OCI-LY7 (cell line): ENCODE measurements at regions not wholly inside any gene's neighbourhood (a gene's known extent, or its start where the extent isn't known, plus 50 kb on each side); places are given as distances from the start of the nearest gene placed in this dataset.

ENCODE experiments used
- BruUV-seq: library from RNA; stranded (reverse); fragments of 400-500 nt; replicated peaks from 2 replicates; lab custom pipeline; 2021; lab: Mats Ljungman, UMichigan
- CTCF ChIA-PET: fragments of 300-600 bp; sonication (Branson Sonifier 250); formaldehyde crosslinking; loops from one replicate; lab custom pipeline; 2022; ENCODE audit warnings: antibody characterized with exemption; ENCODE audit not compliant: unreplicated experiment; lab: Charles Lee
- POLR2A ChIA-PET: fragments of 300-600 bp; sonication (Branson Sonifier 250); formaldehyde crosslinking; loops from one replicate; lab custom pipeline; 2022; ENCODE audit warnings: antibody characterized with exemption; lab: Charles Lee
- DNase-seq: peaks from one replicate; pipeline ENCODE4 v3.0.0-alpha.2; 2015; ENCODE audit warnings: low spot score
- H2AFZ ChIP-seq: fragments of 200-600 bp; sonication (generic), shearing (Covaris generic); 2 replicates; pipeline ENCODE4 v1.6.1; 2014; ENCODE audit warnings: mild to moderate bottlenecking, antibody characterized with exemption, low read length, moderate library complexity
- H3K27ac ChIP-seq: fragments of 200-600 bp; sonication (generic); 2 replicates; pipeline ENCODE4 v1.5.1; 2014; ENCODE audit warnings: mixed run types, low read depth, mild to moderate bottlenecking, moderate library complexity, low read length, inconsistent platforms; ENCODE audit not compliant: poor library complexity, severe bottlenecking
- H3K36me3 ChIP-seq: fragments of 200-600 bp; sonication (generic); 2 replicates; pipeline ENCODE4 v1.6.1; 2014; ENCODE audit warnings: mild to moderate bottlenecking, antibody characterized with exemption, low read length, moderate library complexity, mixed read lengths; ENCODE audit not compliant: insufficient read depth
- H3K4me1 ChIP-seq: fragments of 200-600 bp; sonication (generic); 2 replicates; pipeline ENCODE4 v1.5.1; 2014; ENCODE audit warnings: mild to moderate bottlenecking, low read length; ENCODE audit not compliant: insufficient read depth, poor library complexity, severe bottlenecking
- H3K4me2 ChIP-seq: fragments of 200-600 bp; sonication (generic); 2 replicates; pipeline ENCODE4 v1.6.1; 2014; ENCODE audit warnings: mild to moderate bottlenecking, low read length
- H3K4me3 ChIP-seq: fragments of 200-600 bp; sonication (generic); 2 replicates; pipeline ENCODE4 v1.5.1; 2014; ENCODE audit warnings: mild to moderate bottlenecking, low read depth, low read length; ENCODE audit not compliant: poor library complexity, severe bottlenecking
- H3K79me2 ChIP-seq: fragments of 200-600 bp; sonication (generic); 2 replicates; pipeline ENCODE4 v1.6.1; 2016; ENCODE audit warnings: low read depth, mild to moderate bottlenecking, low read length, moderate library complexity, mixed read lengths; ENCODE audit not compliant: insufficient read depth
- H3K9me2 ChIP-seq: fragments of 200-600 bp; sonication (generic); 2 replicates; pipeline ENCODE4 v1.6.1; 2016; ENCODE audit warnings: mild to moderate bottlenecking, low read length, mixed read lengths; ENCODE audit not compliant: insufficient read depth
- H3K9me3 ChIP-seq: fragments of 200-600 bp; sonication (generic); 2 replicates; pipeline ENCODE4 v1.6.1; 2014; ENCODE audit warnings: mild to moderate bottlenecking, mixed run types, low read length, mixed read lengths
- H4K20me1 ChIP-seq: fragments of 200-600 bp; sonication (generic); 2 replicates; pipeline ENCODE4 v1.6.1; 2014; ENCODE audit warnings: mild to moderate bottlenecking, antibody characterized with exemption, low read length, moderate library complexity, mixed read lengths; ENCODE audit not compliant: insufficient read depth
- EZH2phosphoT487 ChIP-seq: fragments of 200-600 bp; sonication (generic); IDR thresholded peaks from 2 replicates; pipeline ENCODE4 v1.6.1; 2018; ENCODE audit warnings: low read depth, borderline replicate concordance, mild to moderate bottlenecking, mixed run types, antibody characterized with exemption, low read length, moderate library complexity, mixed read lengths
- intact Hi-C: fragments of 100-400 bp; cut with micrococcal nuclease; formaldehyde crosslinking; loops from one replicate; pipeline ENCODE4 v1.10.0; 2022; ENCODE audit not compliant: unreplicated experiment
- TF ChIP-seq, protein P1 (sequence below): fragments of 200-600 bp; sonication (generic); conservative IDR thresholded peaks from 2 replicates; pipeline ENCODE4 v1.5.1; 2014; ENCODE audit warnings: mild to moderate bottlenecking, antibody characterized with exemption, low read length, moderate library complexity, mixed read lengths

DNA sequence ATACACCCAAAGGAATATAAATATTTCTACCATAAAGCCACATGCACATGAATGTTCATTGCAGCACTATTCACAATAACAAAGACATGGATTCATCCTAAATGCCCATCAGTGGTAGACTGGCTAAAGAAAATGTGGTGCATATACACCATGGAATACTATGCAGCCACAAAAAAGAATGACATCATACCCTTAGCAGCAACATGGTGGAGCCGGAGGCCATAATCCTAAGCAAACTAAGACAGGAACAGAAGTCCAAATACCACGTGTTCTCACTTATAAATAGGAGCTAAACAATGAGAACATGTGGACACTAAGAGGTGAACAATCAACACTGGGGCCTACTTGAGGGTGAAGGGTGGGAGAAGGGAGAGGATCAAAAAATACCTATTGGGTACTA is 198.5 kb downstream of the BMP4 start:
- H2AFZ ChIP-seq: no peak overlapping the region
- H3K9me3 ChIP-seq: no peaks in the 10 kb centered on the region
- H3K36me3 ChIP-seq: no peaks in the 10 kb centered on the region
- no peaks in the 10 kb centered on the region for H3K9me2 ChIP-seq
- H3K4me1 ChIP-seq: no peaks in the 10 kb centered on the region
- TF ChIP-seq, protein P1, sequence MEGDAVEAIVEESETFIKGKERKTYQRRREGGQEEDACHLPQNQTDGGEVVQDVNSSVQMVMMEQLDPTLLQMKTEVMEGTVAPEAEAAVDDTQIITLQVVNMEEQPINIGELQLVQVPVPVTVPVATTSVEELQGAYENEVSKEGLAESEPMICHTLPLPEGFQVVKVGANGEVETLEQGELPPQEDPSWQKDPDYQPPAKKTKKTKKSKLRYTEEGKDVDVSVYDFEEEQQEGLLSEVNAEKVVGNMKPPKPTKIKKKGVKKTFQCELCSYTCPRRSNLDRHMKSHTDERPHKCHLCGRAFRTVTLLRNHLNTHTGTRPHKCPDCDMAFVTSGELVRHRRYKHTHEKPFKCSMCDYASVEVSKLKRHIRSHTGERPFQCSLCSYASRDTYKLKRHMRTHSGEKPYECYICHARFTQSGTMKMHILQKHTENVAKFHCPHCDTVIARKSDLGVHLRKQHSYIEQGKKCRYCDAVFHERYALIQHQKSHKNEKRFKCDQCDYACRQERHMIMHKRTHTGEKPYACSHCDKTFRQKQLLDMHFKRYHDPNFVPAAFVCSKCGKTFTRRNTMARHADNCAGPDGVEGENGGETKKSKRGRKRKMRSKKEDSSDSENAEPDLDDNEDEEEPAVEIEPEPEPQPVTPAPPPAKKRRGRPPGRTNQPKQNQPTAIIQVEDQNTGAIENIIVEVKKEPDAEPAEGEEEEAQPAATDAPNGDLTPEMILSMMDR: no peak
- no peak for TF ChIP-seq EZH2phosphoT487
- POLR2A ChIA-PET: interaction anchor here (0.5 kb wide), 1 partner anchor 467 kb away, joined by 3 read pairs; no protein-coding TSS in a partner anchor
- no peaks in the 10 kb centered on the region for H4K20me1 ChIP-seq
- no peak overlapping the region for H3K27ac ChIP-seq
- no peaks in the 10 kb centered on the region for H3K79me2 ChIP-seq
- H3K4me3 ChIP-seq: no peak overlapping the region
- H3K4me2 ChIP-seq: no peak overlapping the region
- CTCF ChIA-PET: no interaction called here
- no peak for DNase-seq
- intact Hi-C loops: no loop called here
- no TSS peak for BruUV-seq

DNA sequence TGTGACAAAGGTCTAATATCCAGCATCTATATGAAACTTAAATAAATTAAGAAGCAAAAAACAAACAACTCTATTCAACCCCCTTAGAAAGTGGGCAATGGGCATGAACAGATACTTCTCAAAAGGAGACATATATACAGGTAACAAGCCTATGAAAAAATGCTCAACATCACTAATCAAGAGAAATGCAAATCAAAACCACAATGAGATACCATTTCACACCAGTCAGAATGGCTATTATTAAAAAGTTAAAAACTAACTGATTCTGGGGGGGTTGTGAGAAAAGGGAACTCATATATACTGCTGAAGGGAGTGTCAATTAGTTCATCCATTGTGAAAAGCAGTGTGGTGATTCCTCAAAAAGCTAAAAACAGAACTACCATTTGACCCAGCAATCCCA is 198.9 kb downstream of the BMP4 start:
- Histone ChIP-seq H3K9me3 (no peaks in the 10 kb centered on the region), H3K27ac (no peak overlapping the region), H3K4me2 (no peak overlapping the region), H2AFZ (no peak overlapping the region), H3K36me3 (no peaks in the 10 kb centered on the region), H3K79me2 (no peaks in the 10 kb centered on the region), H3K4me1 (no peaks in the 10 kb centered on the region), H3K4me3 (no peak overlapping the region), H3K9me2 (no peaks in the 10 kb centered on the region), H4K20me1 (no peaks in the 10 kb centered on the region)
- BruUV-seq: no TSS peak
- ChIA-PET POLR2A (interaction anchor here (0.6 kb wide), 1 partner anchor 27 kb away, joined by 3 read pairs; no protein-coding TSS in a partner anchor), CTCF (no interaction called here)
- intact Hi-C loops: no loop called here
- no peak for DNase-seq
- TF ChIP-seq, protein P1: no peak
- no peak for TF ChIP-seq EZH2phosphoT487

DNA sequence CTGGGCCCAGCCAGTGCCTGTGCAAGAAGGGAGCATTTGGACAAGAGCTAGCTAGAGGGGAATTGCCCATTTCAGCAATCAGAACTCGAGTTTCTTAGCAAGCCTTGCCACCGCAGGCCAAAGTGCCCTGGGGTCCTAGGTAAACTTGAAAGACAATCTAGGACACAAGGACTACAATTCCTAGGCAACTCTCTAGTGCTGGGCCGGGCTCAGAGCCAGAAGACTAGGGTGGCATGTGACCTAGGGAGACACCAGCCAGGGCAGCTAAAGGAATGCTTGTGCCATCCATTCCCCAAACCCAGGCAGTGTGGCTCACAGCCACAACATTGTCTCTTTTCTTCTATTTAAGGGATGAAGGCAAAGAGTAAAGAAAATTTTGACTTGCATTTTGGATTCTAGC is 205.0 kb downstream of the BMP4 start:
- Histone ChIP-seq H3K4me1 (no peaks in the 10 kb centered on the region), H4K20me1 (no peaks in the 10 kb centered on the region), H3K4me3 (no peak overlapping the region), H3K9me3 (no peaks in the 10 kb centered on the region), H3K79me2 (no peaks in the 10 kb centered on the region), H3K4me2 (no peak overlapping the region), H3K36me3 (no peaks in the 10 kb centered on the region), H3K9me2 (no peaks in the 10 kb centered on the region), H3K27ac (no peak overlapping the region), H2AFZ (no peak overlapping the region)
- DNase-seq: no peak
- no TSS peak for BruUV-seq
- POLR2A ChIA-PET: interaction anchor here (0.7 kb wide), 1 partner anchor 273 kb away, joined by 3 read pairs; no protein-coding TSS in a partner anchor
- intact Hi-C loops: no loop called here
- TF ChIP-seq, protein P1: no peak
- no peak for TF ChIP-seq EZH2phosphoT487
- CTCF ChIA-PET: no interaction called here
